Epidermal melanocyte (primary cell): ENCODE measurements at regions not wholly inside any gene's neighbourhood (a gene's known extent, or its start where the extent isn't known, plus 50 kb on each side); places are given as distances from the start of the nearest gene placed in this dataset.
A peak's percentile ranks its signal among the peaks of the same experiment; 100 is the strongest.
"Not testable (repeated sequence)": the region's sequence is repeated elsewhere in the genome, so short reads cannot be mapped to it uniquely, and the experiment has no call there.

ENCODE experiments used
- DNase-seq: peaks from one replicate; pipeline ENCODE4 v3.0.0; 2011; ENCODE audit warnings: low spot score; ENCODE audit not compliant: insufficient read length

GRCh38 chr5:153939101-153939500, 99.6 kb downstream of the FAM114A2 start:
- no peak for DNase-seq

GRCh38 chr5:153938191-153938842, 100.4 kb downstream of the FAM114A2 start:
- peak; percentile 34 for DNase-seq

- DNase-seq, result no peak
Measured at GRCh38 chr5:153937661-153938060, 101.0 kb downstream of the FAM114A2 start.

- DNase-seq, result not testable (repeated sequence)
Measured at GRCh38 chr5:153935151-153935550, 103.6 kb downstream of the FAM114A2 start.

GRCh38 chr5:153926201-153926600, 112.5 kb downstream of the FAM114A2 start:
- DNase-seq, result no peak

GRCh38 chr5:153919161-153919560, 119.5 kb downstream of the FAM114A2 start:
- no peak for DNase-seq

GRCh38 chr5:153907170-153907775, 131.4 kb downstream of the FAM114A2 start:
- DNase-seq, result no peak

GRCh38 chr5:153905219-153905618, 133.5 kb downstream of the FAM114A2 start:
- DNase-seq, result no peak

GRCh38 chr5:153903321-153903720, 135.4 kb downstream of the FAM114A2 start:
- no peak for DNase-seq

- DNase-seq, result no peak
Measured at GRCh38 chr5:153902016-153902415, 136.7 kb downstream of the FAM114A2 start.

GRCh38 chr5:153901449-153901848, 137.3 kb downstream of the FAM114A2 start:
- no peak for DNase-seq

- peak; percentile 31 for DNase-seq
Measured at GRCh38 chr5:153900703-153901395, 137.9 kb downstream of the FAM114A2 start.

- no peak for DNase-seq
Measured at GRCh38 chr5:153899746-153900145, 139.0 kb downstream of the FAM114A2 start.

GRCh38 chr5:153896701-153897100, 142.0 kb downstream of the FAM114A2 start:
- DNase-seq, result no peak

- no peak for DNase-seq
Measured at GRCh38 chr5:153896117-153896516, 142.6 kb downstream of the FAM114A2 start.

- DNase-seq, result no peak
Measured at GRCh38 chr5:153895266-153895665, 143.4 kb downstream of the FAM114A2 start.

- DNase-seq, result no peak
Measured at GRCh38 chr5:153893817-153894216, 144.9 kb downstream of the FAM114A2 start.

- DNase-seq, result no peak
Measured at GRCh38 chr5:153891394-153891793, 147.3 kb downstream of the FAM114A2 start.

- DNase-seq, result no peak
Measured at GRCh38 chr5:153888781-153889180, 149.9 kb downstream of the FAM114A2 start.

GRCh38 chr5:153885141-153885540, 153.6 kb downstream of the FAM114A2 start:
- no peak for DNase-seq

- no peak for DNase-seq
Measured at GRCh38 chr5:153884612-153884957, 154.1 kb downstream of the FAM114A2 start.

- no peak for DNase-seq
Measured at GRCh38 chr5:153883854-153884611, 154.7 kb downstream of the FAM114A2 start.
